ENCODE measurements at regions not wholly inside any gene's neighbourhood (a gene's known extent, or its start where the extent isn't known, plus 50 kb on each side); places are given as distances from the start of the nearest gene placed in this dataset.
"Not testable (repeated sequence)": the region's sequence is repeated elsewhere in the genome, so short reads cannot be mapped to it uniquely, and the experiment has no call there.

DNA sequence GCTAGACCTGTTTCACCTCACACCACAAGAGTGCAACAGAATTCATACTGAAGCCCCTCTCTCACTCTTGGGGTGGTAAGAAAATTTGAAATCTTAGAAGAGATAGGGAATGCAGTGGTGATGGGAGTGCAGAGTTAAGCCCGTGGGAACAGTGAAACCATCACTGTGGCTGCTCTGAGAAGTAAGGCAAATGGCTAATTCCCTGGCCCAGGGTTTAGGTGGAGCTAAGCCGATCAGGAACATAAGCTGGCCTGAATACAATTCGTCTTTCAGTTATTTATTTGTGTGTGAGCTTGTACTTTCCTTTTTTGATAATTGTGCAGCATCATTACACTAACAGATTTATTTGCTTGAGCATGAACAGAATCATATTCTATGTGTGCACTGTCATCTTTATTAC lies 1070.6 kb downstream of the STPG2 start:
- no peaks in the 10 kb centered on the region for H3K4me1 ChIP-seq
- H3K27me3 ChIP-seq, result no peaks in the 10 kb centered on the region
- no peak for DNase-seq
- H3K9me3 ChIP-seq, result no peaks in the 10 kb centered on the region
- intact Hi-C loops (cut with DNase I), result no loop called here
- TF ChIP-seq POLR2A (IDR thresholded peaks at IDR 0.05) (no peak), CTCF (IDR thresholded peaks at IDR 0.05) (no peak)
- H3K4me3 ChIP-seq, result no peak overlapping the region
- no peak for ATAC-seq
- H3K27ac ChIP-seq, result no peak overlapping the region
- 63 to 70% methylated on average over 3 of the region's 3 CpGs for WGBS, 2 donors
- no peaks in the 10 kb centered on the region for H3K36me3 ChIP-seq (replicated peaks in 1 of 2; ENCODE audit: insufficient read depth in 1 of 2, low read depth in 2 of 2)

DNA sequence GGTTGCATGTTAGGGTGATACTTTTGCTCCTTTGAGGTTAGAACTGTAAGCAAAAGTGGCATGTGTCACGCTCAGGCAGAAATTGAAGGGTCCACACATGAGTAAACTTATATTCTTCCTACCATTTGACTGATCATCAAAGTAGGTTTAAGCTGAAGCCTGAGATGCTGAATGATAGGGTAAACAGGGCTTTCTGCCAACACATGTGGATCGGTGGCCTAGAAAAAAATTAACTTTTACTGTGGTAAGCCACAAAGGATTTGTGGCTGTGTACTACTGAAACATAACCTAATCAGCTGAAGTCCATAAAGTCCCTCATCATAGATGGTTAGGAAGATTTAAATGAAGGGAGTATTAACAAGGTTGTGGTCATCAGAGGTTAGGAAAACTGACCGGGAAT lies 1070.1 kb downstream of the STPG2 start:
- TF ChIP-seq POLR2A (IDR thresholded peaks at IDR 0.05) (no peak), CTCF (IDR thresholded peaks at IDR 0.05) (no peak)
- DNase-seq (no peak), ATAC-seq (no peak)
- H3K36me3 ChIP-seq (replicated peaks in 1 of 2; ENCODE audit: insufficient read depth in 1 of 2, low read depth in 2 of 2), result no peaks in the 10 kb centered on the region
- 51 to 56% methylated on average over 3 of the region's 3 CpGs for WGBS, 2 donors
- H3K27ac ChIP-seq, result no peak overlapping the region
- intact Hi-C loops (cut with DNase I), result no loop called here
- no peaks in the 10 kb centered on the region for H3K9me3 ChIP-seq
- H3K27me3 ChIP-seq, result no peaks in the 10 kb centered on the region
- no peaks in the 10 kb centered on the region for H3K4me1 ChIP-seq
- no peak overlapping the region for H3K4me3 ChIP-seq

DNA sequence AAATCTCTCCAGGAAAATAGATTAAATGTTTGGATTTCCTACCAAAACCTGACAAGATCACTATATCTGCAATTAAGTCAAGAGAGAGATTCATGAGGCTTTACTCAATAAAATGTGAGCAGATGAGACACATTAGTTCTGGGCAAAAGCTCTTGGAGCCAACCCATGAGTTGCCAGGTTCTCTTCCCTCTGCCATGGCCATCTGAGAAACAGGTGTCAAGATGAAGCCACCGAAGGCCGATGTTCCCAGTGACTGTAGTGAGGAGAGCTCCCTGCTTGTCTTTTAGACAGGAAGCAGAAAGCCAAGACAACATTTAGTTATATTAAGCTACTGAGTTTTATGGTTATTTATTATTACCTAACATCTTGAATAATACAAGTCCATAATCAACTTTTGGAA lies 1068.7 kb downstream of the STPG2 start:
- ATAC-seq (no peak), DNase-seq (no peak)
- no peak for TF ChIP-seq CTCF (IDR thresholded peaks at IDR 0.05)
- TF ChIP-seq POLR2A (IDR thresholded peaks at IDR 0.05), result no peak
- H3K27me3 ChIP-seq, result no peaks in the 10 kb centered on the region
- WGBS, 2 donors, result 82 to 89% methylated on average over 2 of the region's 2 CpGs
- no peak overlapping the region for H3K27ac ChIP-seq
- no peaks in the 10 kb centered on the region for H3K4me1 ChIP-seq
- intact Hi-C loops (cut with DNase I), result no loop called here
- H3K4me3 ChIP-seq, result no peak overlapping the region
- no peaks in the 10 kb centered on the region for H3K36me3 ChIP-seq (replicated peaks in 1 of 2; ENCODE audit: insufficient read depth in 1 of 2, low read depth in 2 of 2)
- H3K9me3 ChIP-seq, result no peaks in the 10 kb centered on the region

- TF ChIP-seq POLR2A (IDR thresholded peaks at IDR 0.05), result no peak
- TF ChIP-seq CTCF (IDR thresholded peaks at IDR 0.05), result no peak
- H3K27ac ChIP-seq, result no peak overlapping the region
- DNase-seq (no peak), ATAC-seq (no peak)
- no peaks in the 10 kb centered on the region for H3K36me3 ChIP-seq (replicated peaks in 1 of 2; ENCODE audit: insufficient read depth in 1 of 2, low read depth in 2 of 2)
- intact Hi-C loops (cut with DNase I), result no loop called here
- peaks cover 5% of the 10 kb centered on the region for H3K4me1 ChIP-seq
- H3K27me3 ChIP-seq, result no peaks in the 10 kb centered on the region
- H3K9me3 ChIP-seq, result no peaks in the 10 kb centered on the region
- H3K4me3 ChIP-seq, result no peak overlapping the region
Measured at GRCh38 chr4:97081951-97082350, 1061.3 kb downstream of the STPG2 start.

DNA sequence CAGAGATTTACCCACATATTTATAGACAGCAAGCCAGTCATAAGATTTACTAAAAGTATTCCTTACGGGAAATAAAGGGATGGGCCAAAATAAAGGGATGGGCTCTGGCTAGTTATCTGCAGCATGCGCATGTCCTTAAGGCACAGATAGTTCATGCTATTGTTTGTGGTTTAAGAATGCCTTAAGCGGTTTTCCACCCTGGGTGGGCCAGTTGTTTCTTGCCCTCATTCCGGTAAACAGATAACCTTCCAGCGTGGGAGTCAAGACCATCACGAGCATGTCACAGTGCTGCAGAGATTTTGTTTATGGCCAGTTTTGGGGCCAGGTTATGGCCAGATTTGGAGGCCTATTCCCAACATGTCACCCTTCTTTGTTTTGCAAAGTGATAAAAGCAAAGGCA lies 1046.2 kb downstream of the STPG2 start:
- H3K27ac ChIP-seq; ATAC-seq; H3K4me3 ChIP-seq; H3K27me3 ChIP-seq; H3K4me1 ChIP-seq; intact Hi-C loops (cut with DNase I); H3K9me3 ChIP-seq; H3K36me3 ChIP-seq (replicated peaks in 1 of 2; ENCODE audit: insufficient read depth in 1 of 2, low read depth in 2 of 2); DNase-seq: not testable (repeated sequence)
- 57 to 64% methylated on average over 6 of the region's 6 CpGs for WGBS, 2 donors

DNA sequence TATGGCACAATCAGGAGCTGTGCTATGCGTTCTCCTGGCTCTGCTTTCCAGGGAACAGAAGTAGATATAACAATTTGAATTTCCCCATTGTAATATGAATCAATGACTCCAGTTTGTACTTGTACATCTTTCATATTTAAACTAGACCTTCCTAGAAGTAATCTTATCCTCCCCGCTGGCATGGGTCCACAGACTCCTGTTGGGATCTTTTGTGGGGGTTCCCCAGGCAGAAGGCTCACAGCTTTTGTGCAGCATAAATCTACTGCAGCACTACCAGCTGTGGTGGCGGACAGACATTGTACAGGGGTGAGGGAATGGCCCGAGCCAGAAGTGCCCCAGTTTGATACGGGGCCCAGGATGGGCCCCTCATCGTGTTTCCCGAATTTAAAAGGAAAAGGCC lies 1042.1 kb downstream of the STPG2 start:
- ATAC-seq; H3K4me3 ChIP-seq; H3K27ac ChIP-seq; H3K27me3 ChIP-seq; H3K36me3 ChIP-seq (replicated peaks in 1 of 2; ENCODE audit: insufficient read depth in 1 of 2, low read depth in 2 of 2); DNase-seq; H3K9me3 ChIP-seq; H3K4me1 ChIP-seq; intact Hi-C loops (cut with DNase I): not testable (repeated sequence)
- WGBS, 2 donors, result 65 to 77% methylated on average over 7 of the region's 7 CpGs

Data from body of pancreas (tissue), 4 donors.